GM21619 (cell line): ENCODE measurements at regions not wholly inside any gene's neighbourhood (a gene's known extent, or its start where the extent isn't known, plus 50 kb on each side); places are given as distances from the start of the nearest gene placed in this dataset.
"Not testable (repeated sequence)": the region's sequence is repeated elsewhere in the genome, so short reads cannot be mapped to it uniquely, and the experiment has no call there.

Experiments used
- ATAC-seq: cut with Tn5 transposase; IDR thresholded peaks from one replicate; pipeline ENCODE4 v1.9.1; 2021; ENCODE audit not compliant: unreplicated experiment

DNA sequence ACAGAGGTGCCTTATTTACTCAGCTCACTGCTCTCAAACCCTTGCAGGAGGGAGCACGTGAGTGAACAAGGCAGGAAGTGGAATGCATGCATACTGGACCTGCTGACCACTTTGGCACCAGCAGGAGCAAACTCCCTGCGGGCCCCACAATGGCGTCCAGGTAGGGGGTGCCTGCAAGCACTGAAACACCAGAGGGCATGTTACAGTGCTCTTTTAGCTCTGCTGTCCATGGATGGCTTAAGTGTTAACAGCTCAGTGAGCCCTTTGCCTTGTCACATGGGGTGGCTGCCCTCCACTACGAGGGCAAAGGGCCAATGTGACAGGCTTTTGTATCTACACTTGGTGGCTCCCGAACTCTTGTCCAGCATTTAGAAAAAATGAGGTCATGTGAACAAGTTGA is 199.5 kb upstream of the UGT8 start:
- ATAC-seq = no peak

DNA sequence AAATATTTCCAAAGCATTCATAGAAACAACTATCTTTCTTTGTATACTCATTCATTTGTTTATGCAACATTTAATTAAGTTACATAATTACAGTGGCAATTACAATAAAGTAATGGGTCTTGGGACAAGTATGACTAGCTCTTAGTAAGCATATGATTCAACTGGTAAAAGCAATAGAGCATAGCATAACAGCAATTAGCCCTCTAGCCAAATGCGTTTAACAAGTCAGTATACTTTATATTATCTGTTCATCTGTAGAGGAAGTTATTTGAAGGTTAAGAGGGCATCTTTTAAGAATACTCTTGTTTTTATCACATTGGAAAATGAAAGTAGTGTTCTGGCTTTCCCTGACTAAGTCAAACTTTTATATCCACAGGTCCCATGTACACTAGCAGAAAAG is 198.1 kb upstream of the UGT8 start:
- ATAC-seq = no peak

DNA sequence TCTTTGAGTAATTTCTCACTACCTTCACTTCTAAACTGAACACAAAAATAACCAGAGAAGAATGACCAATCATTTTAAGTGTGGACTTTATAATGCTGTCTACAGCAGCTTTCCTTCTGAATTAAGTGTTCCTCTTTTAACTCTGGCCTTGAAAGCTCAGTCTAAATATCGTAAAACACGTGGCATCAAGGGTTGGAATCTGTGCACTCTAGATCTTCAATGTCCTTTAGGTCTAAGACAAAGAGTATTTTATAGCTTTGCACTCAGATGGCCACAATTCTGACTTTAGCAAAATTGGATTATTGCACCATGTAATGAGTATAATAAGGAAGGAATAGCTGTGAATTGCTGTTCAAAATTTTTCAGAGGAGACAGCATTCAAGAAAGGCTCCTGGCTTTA is 197.1 kb upstream of the UGT8 start:
- ATAC-seq = no peak

DNA sequence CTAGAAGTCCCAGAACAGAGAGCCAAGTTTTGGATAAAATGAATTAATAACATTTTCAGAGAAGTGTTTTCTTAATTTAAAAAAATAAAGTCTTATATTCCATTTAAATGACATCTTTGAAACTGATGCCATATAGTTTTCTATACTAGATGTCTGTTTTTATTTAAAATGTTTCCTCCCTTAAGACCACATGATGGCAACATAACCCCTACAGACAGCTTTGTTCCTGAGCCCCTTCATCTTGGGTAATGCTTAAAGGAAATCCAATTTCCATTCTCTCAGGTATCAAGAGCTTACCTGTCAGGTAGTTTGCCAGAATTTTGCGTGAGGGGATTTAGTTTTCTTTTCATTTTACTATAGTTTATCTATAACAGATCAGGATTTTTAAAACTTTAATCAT is 181.4 kb upstream of the UGT8 start:
- ATAC-seq = no peak

DNA sequence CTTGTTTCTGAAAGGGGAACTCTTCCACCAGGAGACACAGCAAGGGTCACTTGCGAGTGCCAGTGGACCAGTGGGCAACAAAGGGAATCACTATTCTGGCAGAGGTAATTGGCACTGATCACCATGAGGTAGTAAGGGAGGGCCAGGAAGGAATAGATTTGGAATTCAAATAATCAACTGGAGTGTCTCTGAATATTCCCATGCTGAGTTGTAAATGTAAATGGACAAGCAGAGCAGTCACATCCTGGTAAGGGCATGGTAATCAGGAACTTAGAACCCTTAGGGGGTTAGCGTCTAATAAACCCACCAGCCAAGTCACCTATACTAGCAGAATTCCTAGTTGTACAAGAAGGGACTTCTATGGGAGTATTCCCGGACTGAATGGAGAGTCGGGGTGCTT is 178.5 kb upstream of the UGT8 start:
- no peak for ATAC-seq

DNA sequence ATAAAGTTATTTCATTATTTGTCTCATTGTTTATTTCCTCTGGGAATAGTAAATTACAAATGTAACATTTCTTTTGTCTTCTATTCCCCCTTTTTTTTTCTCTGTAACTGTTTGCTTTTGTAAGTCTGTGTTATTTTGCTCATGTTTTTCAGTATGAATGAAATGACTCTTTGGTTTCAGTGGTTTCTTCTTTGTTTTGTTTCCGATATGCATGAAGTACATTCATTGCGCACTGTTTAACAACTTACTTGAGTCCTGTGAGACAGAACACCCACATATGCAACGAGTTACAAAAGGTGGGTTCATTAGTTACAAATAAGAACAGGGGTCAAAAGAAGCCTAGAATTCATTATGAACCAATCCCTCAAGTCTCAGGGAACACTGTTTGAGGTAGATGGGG is 175.0 kb upstream of the UGT8 start:
- peak; percentile 97 for ATAC-seq

DNA sequence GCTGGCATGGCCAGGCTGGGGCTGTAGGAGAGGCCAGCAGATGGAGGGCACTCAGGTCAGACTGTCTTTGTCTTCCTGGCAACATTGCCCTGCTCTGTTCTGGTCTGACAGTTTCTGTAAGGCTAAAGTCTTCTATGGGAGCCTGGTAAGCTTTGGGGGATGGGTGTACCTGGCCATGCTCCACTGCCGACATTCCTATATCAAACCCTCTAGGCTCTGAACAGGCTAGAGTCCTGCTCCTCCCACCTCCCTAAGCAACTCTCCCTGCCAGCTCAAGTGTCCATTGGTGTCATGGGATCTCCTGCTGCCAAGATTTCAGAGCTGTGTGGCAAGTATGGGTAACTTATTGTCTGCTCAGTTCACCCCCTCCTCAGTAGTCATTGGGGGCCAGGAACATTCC is 163.5 kb upstream of the UGT8 start:
- ATAC-seq = no peak

DNA sequence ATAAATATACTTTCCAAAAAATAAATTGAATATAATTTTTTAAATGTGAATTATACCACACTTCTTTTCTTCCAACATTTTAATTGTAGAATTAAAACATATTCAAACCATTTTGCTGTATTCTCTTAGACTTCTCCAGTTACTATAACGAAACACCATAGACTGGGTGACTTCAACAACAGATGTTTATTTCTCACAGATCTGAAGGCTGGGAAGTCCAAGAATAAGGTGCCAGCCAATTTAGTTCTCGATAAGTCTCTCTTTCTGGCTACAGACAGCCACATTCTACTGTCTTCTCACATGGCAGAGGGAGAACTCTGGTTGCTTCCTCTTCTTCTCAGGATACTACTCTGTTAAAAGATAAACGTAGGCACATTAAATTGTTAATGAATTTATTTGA is 155.8 kb upstream of the UGT8 start:
- ATAC-seq = no peak

DNA sequence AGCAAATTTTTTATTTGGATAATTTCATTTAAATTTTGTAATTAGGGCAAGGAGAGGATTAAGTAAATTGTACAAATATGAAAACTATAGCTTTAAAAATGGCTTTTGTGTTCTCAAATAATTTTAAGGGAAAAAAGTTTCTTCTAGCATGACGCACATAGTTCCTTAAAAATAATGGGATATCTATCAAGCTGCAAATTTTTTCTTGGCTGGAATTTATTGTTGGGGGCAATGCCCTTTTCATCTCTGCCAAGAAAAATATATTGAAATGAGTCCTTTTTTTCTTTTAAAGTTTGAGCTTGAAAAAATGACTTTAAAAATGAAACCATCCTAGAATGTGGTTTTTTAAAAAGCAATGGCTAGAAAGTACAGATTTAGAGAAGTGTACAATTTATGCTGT is 154.4 kb upstream of the UGT8 start:
- no peak for ATAC-seq

DNA sequence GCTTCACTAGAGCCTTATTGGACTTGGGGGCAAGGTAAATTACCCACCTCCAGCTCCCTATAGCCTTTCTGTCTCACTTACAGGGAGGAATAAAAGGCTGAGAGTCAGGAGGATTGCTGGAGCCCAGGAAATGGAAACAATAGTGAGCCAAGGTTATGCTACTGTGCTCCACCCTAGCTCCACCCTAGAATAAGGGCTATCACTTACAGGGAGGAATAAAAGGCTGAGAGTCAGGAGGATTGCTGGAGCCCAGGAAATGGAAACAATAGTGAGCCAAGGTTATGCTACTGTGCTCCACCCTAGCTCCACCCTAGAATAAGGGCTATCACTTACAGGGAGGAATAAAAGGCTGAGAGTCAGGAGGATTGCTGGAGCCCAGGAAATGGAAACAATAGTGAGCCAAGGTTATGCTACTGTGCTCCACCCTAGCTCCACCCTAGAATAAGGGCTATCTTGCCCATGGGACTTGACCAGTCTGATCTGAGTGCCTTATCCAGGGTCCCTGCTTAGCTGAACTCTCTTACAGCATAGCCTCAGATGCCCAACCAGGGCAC is 150.6 kb upstream of the UGT8 start:
- not testable (repeated sequence) for ATAC-seq

DNA sequence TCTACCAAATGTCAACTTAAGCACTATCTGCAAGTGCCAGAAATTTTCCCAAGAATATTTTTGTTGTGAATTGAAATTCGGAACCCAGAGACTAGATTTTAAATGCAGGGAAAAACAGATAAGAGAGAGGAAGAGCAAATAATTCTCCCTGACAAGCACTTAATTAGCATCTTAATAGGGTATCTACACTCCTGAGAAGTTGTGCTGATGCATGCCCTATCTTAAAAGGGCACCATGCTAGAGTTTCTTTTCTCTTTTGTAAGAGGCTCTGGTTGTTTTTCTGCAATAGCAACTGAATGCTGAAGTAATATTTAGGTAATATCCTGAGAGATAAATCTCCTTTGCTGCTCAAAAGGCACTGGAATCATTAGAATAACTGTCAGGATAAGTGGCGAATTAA is 139.9 kb upstream of the UGT8 start:
- ATAC-seq = no peak

DNA sequence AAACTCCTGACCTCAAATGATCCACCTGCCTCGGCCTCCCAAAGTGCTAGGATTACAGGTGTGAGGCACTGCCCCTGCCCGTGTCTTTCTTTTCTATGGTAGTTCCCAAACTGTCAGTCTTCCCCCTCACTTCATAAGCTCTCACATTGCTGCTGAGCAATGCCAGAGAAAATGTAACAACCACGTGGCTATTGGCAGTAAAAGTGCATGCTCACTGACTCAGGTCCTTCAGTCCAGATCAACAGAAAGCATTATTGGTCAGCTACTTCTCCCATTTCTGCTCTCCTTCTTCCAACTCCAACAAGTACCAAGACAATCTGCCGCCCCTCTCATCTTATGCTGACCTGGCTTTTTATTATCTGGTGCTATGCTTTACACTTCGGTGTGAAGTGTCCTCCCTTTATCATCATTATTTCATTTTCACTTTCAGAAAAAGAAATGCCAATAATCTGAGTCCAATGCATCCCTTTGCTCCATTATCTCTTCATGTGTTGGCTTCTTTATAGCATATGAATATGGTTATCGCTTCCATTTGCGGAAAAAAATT is 133.8 kb upstream of the UGT8 start:
- ATAC-seq = no peak

DNA sequence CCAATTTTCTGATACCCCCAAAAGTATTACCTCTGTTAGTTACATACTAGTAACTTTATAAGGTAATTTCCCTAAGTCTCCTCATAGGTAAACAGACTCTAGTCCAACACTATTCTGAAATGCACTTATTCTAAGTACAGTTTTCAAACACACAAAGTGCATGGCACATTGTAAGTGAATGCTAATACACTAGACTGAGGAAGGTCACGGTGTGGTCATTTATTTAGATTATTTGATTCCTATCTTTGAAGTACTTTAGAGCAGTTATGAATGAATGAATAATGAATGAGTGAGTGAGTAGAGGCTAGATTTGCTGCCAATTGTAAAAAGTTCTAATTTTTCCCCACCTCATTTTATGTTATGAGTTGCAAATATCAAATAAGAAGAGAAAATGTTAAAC is 132.8 kb upstream of the UGT8 start:
- ATAC-seq = no peak

DNA sequence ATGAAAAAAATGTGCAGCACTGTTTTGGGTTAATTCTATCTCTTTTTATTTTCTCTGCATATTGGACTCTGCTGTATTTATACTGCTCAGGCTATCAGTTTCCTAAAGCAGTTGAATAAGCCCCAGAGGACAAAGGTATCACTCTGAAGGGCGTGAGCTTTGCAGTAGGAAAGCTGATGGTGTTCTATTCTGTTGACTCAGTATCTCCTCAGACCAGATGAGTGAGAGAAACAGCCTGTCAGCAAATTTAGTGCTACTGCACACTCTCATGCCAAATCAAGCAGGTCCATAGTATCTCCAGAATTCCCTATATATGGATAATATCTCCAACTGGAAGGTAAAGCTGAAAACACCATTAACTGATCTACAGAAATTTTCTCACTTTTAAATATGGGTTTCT is 132.3 kb upstream of the UGT8 start:
- no peak for ATAC-seq

DNA sequence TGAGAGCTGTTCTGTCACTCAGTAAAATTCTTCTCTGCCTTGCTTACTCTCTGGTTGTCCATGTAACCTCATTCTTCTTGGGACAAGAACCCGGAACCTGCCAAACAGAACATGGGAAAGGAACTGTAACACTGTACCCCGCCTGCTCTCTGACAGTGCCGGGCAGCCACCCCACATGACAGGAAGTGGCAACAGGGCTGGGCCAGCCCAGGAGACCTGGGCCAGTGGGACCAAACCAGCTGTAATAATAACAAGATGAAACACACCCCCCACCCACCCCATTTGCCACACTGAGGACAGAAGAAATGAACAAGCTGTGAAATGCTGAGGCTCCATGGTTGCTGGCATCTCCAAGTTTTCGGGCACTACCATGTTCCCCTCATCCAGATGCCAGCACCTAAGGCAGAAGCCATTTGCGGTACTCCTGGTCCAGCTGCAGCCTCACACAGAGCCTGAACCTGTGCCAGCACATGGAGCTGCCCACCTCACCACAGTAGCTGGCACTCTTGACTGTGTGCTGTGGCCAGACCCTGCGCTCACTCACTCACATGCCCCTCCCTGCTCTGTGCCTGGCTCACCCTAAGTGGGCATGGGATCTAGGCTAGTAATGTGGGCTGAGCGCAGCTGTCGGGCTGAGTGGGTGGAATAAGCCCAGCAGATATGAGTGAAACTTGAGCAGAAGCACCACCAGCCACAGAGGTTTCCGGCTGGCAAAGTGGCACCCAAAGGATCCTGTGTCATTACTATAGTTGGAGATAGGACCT is 126.2 kb upstream of the UGT8 start:
- no peak for ATAC-seq

DNA sequence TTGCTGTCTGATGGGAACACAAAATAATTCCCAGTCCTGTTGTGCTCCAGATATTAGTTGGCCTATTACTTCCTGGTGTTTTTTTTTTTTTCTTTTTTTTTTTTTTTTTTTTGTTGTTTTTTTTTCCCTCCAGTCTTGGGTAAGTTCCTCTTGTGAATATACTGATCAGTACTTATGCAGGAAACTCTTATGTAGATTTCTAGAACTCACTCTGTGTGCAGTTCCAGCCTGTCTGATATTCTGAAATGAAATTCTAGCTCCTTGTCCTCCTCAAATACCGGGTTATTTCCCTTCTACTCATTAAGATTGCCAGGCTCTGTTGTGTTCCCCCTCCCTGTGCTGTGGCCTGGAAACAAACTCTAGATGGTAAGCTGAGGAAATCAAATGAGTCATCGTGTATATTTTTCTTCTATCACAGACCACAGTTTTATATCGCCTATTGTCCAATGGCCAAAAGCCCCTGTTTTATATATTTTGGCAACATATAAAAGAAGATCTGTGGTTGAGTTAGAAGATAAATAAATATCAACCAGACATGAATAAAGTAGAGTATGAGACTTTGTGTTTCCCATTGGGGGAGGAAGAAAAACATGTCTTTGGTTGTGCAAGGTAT is 124.3 kb upstream of the UGT8 start:
- ATAC-seq = no peak

DNA sequence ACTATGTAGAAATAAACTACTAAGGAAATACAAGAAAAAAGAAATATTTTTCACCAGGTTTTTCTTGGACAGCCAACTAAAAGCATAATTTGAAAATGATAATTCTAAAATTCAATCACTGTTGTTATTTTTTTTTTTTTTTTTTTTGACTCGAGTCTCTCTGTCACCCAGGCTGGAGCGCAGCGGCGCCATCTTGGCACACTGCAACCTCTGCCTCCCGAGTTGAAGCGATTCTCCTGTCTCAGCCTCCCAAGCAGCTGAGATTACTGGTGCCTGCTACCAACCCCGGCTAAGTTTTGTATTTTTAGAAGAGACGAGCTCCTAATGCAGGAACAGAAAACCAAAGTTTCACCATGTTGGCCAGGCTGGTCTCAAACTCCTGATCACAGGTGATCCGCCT is 122.3 kb upstream of the UGT8 start:
- ATAC-seq = no peak

DNA sequence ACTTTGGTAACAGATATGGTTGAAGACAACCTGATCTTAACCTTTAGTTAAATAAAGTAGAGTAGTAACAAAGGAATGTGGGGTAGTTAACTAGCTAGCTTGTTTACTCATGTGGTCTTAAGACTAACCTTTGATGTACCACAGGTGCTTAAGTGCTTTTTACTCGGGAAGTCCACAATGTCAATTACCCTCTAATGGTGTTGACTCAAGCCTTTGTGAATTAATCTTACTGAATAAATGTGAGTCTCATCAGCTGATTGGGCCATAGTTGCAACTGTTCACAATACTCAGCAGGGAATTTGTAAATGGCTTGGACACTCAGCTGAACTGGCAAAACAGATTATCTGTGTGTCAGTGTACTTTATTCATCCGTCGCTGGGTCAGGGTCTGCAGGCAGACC is 119.0 kb upstream of the UGT8 start:
- ATAC-seq = no peak

DNA sequence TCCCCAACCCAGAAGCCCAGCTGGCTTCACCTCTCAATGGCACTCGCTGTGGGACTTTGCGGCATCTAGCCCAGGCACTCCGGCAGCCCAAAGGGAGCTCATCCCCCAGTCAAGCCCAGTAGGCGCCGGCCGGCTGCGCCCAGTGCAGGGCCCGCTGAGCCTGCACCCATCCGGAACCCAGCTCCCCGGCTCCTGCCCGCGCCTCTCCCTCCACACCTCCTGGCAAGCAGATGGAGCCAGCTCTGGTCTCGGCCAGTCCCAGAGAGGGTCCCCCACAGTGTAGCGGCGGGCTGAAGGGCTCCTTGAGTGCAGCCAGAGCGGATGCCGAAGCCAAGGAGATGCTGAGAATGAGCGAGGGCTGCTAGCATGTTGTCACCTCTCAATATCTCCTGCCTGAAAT is 116.8 kb upstream of the UGT8 start:
- no peak for ATAC-seq

DNA sequence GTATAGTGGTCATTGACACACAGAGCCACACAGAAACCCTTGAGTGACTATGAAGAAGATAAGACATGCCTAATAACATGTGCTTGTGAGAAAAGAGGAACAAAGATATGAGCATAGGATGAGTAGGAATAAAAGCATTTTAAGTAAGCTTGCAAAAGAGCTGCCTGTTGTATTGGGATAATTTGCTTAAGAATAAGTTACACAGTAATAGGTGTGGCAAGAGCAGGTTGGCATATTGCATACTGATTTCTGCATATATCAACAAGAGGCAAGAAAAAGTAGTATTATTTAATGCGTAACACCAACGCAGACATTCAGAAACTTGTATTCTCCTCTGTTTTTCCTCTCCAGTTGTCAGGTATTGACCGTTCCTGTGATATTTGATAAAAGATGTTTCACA is 111.5 kb upstream of the UGT8 start:
- ATAC-seq = no peak

DNA sequence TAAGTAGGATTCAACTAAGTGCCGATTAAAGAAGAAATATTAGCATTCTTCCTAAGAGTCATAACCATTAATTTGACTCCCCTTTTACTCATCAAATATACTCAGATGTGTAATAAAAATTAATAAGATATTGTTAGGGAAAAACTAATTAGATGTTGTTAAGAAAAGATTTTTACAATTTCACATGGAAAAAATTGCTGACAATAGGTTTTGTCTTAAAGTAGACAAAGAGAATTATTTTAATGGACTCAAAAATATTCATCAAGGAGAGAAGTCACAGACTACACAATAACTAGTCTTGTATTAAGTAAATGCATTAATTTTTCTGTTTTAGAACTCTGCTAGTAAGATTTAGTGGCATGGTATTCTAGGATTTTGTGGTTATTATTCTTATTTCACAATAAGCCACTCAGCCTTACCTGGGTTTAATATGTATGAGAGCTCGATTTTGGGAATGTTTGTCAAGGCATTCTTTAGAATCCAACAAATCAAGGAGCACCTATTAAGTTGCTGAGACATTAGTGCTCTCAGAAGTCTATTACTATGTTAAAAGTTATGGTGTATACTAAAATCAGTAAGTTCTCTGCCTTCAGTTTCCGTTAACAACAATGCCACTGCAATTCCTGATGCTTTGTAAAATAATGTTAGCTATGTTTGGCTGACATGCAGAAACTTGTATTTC is 110.2 kb upstream of the UGT8 start:
- no peak for ATAC-seq

DNA sequence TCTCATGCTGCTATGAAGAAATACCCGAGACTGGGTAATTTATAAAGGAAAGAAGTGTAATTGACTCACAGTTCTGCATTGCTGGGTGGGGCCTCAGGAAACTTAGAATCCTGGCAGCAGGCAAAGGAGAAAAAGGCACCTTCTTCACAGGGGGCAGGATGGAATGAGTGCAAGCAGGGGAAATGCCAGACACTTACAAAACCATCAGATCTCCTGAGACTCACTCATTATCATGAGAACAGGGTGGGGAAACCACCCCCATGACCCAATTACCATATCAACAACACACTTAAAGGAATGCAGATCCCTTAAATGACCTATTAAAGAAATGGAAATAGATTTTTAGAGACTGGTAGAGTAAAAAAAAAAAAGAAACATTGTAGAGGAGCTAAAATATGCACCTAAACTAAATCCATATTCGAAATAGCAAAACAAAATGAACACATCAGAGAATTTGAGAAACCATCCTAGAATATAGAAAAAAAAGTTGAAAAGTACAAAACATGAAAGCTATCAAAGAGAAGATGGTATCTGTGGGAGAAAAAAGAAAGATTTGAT is 104.3 kb upstream of the UGT8 start:
- no peak for ATAC-seq
